Middle frontal gyrus (tissue), 1 donor: ENCODE measurements at regions not wholly inside any gene's neighbourhood (a gene's known extent, or its start where the extent isn't known, plus 50 kb on each side); places are given as distances from the start of the nearest gene placed in this dataset.

Source experiments
- DNase-seq: peaks from one replicate; pipeline ENCODE4 v3.0.0-alpha.2; 2015; ENCODE audit warnings: low spot score; ENCODE audit errors: extremely low spot score

DNA sequence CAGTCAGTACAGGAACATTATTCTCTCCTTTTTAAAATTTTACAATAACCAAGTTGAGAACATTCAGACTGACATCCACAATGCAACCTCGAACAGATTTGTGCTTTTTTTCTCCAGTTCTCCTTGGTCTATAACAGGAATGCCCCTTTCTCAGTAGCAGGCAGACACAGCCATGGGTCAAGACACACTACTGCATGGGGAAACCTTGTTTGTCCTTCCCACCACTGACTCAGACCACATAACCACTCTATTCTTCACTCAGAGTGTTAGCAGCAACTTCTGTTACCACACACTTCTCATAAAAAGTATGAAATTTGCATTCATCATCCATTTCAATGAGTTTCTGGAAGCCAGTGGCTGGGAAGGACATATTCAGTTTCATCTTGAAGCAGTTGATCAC, 421.7 kb downstream of the ADRA2A start:
- DNase-seq: no peak

DNA sequence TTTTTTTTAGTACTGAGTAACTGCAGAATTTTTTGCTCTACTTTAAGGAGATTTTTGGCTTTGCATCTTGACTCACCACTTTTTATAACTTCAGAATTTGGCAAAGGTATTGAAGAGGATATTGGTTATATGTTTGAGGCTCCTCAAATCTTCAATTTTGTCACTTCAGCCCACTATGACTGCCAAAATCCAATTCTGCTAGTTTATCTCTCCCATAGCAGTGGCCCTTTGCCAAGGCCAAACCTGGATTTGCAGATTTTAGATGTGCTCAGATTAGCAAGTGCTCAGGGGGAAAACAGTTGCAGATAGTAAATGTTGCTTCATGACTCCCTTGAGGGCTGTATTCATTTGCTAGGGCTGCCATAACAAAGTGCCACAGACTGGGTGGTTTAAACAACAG, 427.5 kb downstream of the ADRA2A start:
- peak; percentile 62 for DNase-seq

DNA sequence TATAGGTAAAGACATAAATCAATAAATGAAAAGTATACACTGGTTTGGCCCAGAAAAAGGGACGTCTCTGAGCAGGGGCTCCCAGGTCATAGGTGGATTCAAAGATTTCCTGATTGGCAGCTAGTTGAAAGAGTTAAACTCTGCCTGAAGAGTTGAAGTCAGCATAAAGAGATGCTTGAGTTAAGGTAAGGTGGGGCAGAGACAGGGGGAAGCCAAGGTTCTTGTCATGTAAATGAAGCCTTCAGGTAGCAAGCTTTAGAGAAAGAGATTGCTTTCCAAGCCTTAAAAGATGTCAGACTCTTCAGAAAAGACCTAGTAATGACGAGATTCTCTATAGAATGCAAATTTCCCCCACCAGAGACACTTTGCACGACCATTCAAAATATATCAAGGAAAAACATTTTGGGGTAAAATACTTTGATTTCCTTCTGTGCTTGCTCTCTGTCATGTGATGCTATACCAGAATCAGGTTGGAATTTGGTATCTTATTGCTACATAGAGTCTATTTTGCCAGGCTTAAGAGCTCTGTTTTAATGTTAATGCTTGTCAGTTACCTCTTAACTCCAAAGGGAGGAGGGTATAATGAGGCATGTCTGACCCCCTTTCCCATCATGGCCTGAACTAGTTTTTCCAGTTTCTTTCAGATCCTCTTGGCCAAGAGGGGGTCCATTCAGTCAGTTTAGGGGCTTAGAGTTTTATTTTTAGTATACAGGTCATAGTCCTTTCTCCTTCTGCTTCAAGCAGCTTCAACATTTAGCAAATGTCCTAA, 429.6 kb downstream of the ADRA2A start:
- DNase-seq: no peak

DNA sequence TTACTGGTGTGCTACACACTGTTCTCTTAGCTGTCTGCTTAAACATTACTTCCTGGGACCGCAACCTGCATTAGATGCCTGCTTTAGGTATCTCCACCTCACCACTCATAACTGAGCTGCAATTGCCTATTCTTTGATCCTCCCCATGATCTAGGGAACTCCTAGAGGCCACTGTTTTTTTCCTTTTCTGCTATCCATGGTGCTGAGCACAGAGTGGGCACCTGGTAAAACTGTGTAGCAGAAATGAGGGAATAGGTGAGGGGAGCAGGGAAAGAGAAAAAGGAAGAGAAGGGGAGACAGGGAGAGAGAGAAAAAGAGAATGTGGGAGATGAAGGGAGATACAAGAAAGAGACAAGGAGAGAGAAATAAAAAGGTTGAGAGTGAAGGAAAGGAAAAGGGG, 434.9 kb downstream of the ADRA2A start:
- no peak for DNase-seq

DNA sequence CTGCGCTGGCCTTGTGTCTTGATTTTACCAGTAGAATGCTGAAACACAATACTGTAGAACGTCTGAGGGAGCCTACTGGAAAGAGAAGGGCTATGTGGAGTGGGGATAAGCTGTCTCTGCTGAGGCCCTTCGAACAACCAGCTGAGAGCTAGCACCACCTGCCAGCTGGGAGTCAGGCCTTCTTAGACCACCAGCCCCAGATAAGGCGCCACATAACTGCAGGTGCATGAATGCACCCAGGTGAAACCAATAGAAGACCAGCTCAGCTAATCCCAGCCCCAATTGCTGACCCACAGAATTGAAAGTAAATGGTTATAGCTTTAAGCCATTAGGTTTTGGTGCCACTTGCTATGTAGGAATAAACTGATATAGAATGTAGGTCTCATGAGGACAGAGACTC, 438.4 kb downstream of the ADRA2A start:
- DNase-seq: no peak

DNA sequence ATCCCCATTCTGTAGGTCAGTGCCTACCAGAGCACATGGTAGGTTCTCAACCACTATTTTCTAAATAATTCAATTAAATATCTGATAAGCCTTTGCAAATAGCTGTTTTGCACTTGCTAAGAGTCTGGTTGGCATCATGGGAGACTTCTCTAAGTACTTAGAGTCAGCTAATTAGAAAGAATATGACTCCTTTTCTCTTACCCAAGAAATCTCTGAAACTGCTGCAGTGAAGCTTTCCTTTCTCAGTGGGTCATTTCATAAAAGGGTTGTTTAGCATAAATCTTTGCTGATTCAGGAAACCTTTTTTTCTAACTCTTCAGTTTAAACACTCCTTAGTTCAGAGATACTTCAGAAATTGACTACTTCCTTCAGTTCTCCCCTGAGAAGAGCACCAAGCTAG, 438.9 kb downstream of the ADRA2A start:
- no peak for DNase-seq

DNA sequence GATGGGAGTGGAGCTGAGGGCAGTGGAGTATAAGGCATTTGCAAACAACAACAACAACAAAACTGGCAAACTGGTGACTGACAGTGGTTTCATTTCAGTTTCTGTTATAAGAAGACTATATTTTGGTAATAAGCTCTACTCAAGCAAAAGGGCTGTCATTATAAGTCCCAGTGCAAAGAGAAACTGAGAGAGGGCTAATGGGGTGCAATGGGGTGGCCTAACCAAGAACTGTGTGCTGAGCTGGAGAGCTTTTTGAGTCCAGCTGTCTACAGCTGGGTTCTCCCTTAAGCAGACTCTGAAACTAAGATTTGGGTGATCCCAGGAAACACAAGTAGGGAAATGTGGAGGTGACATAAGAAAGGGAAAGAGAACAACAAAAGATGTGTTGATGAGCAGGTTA, 439.3 kb downstream of the ADRA2A start:
- no peak for DNase-seq

DNA sequence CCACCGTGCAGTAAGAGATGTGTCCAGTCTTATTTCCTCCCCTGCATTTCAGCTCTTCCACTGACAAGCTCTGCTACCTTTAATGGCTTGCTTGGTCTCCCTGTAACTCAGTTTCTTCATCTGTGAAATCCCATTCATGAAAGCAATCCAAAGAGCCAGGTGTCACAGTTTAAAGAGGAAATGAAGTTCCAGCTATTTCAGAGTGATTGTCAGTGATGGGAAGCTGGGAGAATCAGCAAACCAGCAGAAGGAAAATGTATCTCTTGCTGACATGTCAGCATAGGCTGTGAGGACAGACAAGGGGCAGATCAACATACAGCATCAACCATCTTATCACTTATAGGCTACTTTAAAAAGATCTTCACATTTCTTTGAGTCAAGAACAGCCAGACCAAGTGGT, 445.3 kb downstream of the ADRA2A start:
- DNase-seq: no peak

DNA sequence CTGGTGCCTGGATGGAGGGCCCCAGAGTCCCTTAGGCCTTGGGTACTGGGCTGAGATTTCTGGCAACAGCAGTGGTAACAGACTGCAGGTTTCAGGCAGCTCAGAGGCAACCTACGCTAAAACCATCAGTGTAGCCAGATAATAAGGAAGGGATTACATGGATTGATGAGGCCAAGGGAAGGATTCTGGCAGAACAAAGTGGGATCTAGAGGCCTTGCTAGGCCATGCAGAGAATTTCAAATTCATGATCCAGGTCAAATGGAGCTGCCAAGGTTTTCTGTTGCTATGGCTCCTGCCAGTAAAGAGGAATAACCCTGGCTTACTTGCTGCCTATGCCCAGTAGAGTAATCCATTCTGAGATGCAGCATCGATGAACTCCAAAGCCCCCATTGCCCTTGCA, 445.7 kb downstream of the ADRA2A start:
- no peak for DNase-seq

DNA sequence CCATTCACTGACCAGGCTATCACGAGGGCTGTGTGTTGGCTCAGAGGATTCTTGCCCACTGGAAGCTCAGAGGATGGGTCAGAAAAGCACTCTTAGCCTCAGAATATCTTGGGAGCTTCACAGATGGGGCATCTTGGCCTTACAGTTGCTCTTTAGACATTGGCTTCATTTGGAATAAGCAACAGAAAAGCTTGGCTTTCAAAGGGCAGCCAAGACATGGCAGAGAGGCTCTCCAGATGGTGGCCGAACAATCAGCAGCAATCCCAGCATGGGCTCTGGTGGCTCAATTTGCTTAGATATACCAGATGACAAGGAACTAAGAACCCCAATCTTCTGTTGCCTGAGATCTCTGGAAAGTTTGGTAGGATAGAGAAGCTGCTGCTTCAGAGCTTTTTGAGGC, 446.2 kb downstream of the ADRA2A start:
- no peak for DNase-seq

DNA sequence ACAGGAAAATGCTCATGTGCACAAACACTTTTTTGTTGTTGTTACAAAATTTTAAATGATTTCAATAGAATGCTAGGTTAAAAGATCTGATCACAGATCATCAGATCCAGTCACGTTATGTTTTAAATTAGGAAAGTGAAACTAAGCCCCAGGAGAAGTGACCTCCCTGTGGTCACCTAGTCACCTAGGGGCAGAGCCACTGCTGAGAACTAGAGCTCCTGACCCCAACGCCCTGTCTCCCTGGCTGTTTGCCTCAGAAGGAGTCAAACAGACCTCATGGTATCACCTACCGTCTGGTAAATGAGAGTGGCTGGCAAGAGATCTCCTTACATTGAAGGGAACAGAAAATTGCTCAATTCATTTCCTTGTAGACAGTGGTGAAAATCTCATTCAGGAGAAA, 447.3 kb downstream of the ADRA2A start:
- no peak for DNase-seq

DNA sequence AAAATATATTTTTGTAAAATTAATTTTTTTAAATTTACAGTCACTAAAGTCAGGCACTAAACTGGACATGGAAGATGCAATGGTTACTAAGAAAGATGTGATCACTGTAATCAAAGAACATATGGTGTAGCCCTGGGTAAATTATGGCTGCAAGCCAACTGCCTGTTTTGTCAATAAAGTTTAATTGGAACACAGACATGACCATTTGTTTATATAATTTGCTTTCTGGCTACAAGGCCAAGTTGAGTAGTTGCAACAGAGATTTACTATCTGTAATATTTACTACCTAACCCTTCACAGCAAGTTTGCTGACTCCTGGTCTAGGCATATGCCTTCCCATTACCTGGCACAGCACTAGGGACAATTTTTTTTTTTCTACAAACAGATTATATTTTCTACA, 448.9 kb downstream of the ADRA2A start:
- DNase-seq: no peak

DNA sequence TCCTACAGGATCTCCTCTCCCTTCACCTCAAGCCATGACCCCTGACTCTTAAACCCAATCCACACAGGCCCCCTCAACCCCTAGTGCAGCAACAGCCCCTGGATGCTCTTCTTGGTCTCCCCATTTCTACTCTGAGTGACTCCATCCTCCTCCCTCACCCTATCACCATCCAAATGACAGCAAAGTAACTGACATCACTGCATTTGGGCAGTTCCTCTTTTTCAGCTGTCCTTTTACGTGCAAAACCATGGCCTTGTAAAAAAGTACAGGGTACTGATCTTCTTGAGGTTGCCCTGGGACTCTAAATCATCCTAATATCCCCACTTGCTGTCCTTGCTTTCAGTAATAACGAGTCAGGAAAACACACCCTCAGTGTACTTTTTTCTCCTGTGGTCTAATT, 454.9 kb downstream of the ADRA2A start:
- no peak for DNase-seq

DNA sequence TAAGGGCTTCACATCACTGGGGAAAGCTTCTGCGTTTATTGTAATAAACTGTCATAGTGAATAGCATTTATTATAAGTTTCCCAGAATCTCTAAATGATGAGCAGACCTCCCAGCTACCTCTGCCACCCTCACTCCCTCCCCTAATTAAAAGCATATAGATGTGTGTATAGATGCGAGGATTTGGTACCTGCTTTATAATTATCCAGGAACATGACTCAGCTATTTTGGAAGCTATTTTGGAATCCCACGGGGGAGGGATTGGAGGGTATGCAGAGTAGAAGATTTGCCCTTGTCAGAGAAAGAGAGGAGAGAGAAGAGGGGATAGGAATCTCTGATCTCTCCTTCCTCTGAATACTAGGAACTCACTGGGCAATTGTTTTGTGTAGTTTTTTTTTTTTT, 455.3 kb downstream of the ADRA2A start:
- no peak for DNase-seq

DNA sequence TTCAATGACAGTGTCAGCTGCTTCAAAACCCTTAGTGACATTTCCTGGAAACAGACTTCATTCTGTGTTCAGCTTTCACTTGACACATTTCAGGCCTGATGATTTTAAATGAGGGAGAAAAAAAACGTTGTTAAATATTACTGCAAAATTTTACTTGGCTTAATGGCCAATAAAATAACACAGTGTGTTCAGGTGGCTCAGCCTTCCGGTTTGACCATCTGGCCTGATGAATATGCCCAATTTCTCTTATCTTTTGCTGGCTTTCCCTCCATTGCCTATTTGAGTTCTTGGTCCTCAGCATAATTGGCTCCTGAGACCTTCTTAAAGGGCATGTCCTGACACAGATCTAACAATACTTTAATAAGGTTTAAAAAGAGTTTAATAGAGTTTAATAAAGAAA, 462.4 kb downstream of the ADRA2A start:
- DNase-seq: no peak

DNA sequence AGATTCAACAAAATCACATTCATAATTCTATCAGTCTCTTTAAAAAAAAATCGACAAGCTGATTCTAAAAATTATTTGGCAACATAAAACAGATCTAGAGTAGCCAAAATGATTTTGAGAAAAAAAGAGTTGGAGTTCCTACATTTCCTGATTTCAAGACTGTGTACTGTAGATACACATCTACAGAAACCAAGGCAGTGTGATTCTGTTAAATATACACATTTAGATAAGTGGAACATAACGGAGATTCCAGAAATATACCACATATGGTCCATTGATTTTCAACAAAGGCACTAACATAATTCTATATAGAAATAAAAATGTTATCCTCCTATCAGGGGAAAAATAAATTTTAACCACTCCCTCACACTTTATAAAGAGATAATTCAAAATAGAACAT, 467.0 kb downstream of the ADRA2A start:
- DNase-seq: no peak

DNA sequence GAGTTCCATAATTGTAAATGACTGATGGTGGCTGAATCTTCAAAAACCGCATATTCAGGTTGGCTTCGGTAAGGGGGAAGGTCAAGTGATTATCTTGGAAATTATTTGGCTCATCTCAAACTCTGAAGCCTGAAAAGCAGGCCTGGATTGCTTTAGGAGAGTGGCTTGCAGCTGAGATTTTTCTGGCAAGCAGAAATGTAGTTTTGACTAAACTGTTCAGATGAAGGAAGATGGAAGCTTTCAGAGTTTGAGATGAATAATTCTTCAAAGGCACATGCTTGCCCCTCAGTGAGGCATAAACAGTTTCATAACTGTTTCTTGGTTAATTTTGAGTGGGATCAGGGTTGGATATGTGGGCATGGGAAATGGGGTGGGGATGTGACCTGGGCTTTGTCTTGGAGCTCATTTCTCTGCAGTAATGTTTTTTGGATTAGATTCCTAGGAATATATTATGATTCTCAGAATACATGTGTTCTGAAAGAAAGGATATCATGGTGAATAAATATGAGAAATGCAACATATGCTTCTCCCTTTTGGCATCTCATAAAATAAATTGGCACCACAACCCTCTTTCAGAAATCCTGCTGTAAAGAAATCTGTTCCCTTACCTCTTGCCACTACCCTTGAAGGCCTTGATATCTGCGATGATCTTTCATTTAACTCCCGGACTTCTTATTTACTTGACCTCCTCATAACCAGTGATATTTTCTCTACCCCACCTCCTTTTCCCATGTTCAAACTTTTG, 469.2 kb downstream of the ADRA2A start:
- DNase-seq: no peak

DNA sequence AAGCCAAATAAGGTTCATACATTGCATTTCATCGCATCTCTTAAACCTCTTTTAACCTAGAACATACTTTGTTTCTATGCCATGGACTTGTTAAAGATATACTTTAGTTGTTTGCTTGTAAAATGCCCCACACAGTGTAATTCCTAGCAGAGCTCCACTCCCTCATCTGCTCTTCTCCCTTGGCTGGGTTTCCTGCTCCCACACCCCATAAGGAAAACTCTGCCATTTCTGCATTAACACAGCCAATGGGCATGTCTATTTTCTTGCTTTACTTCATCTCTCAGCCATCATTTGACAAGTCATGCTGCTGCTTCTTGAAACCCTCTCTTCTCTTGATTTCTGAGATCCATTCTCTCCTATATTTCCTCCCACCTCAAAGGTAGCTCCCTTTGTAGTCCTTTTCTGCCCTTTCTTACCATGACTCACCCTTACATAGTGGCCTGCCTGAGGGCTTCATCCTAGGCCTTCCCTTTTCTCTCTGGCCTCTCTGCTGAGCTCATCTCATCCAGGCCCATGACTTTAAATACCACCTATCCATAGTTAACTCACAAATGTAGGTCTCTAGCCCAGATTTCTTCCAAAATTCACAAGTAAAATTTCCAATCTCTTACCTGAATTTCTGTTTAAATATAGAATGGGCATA, 471.4 kb downstream of the ADRA2A start:
- DNase-seq: no peak

DNA sequence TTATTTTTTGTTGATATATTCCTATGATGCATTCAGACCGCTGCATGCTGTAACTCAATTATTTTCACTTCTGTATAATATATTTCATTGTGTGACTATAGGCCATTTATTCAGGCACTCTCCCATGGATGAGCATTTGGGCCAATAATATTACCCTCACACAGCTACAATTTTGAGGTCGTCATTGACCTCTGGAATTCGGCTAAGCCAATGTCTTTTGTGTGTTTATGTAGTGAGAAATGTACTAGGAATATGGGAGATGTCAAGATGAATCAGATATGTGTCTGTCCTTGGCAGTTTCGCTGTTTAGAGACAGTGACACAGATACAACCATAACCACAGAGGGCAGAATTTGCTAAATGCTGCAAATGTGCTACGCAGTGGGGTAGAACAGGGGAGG, 474.2 kb downstream of the ADRA2A start:
- no peak for DNase-seq

DNA sequence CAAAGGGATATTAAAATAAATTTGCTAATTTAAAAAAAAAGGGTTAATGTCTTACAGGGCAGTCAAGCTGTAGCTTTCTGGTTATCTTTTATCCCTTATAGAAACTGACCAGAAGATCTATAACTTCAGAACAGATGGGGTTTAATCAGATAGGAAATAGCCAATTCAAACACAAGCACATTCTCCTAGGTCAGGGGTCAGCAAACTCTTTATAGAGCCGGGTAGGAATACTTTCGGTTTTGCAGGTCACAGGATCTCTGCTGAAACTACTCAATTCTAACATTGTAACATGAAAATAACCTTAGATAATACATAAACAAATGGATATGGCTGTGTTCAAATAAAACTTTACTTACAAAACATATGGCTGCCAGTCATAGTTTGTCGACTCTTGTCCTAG, 479.8 kb downstream of the ADRA2A start:
- DNase-seq: no peak

DNA sequence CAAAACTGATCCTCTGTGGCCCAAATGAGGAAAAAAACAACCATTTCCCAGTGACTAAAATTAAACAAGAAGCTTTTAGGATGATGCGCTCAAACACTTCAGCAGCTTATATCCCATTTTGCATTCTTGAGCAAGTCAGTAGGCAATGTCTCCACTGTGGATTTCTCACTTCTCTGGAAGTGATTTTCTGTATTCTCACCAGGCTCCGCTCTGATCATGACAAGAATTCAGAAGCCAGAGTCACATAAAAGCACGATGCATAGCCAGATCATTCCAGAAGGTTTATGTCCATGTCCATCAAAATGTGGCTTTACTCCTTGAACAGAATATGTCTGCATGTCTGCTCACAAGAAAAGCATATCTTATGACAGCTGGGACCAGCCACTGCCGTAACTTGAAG, 481.4 kb downstream of the ADRA2A start:
- DNase-seq: no peak

DNA sequence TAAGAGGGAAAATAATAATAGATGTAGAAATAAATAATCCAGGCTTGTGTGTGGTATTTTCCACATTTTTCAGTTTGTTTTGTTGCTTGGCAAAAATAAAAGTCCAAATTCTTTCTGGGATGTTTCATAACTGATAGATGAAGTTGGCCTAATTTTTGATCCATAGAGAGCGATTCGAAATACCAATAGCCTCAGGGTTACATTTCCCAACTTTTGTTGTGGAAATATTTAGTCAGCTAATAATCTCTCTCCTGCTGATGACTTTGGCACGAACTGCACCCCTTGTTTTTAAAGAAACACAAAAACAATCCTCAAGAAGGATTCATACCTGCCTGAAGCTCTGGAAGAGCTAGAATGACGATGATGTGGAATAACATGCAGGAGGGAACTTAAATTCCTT, 483.2 kb downstream of the ADRA2A start:
- no peak for DNase-seq

DNA sequence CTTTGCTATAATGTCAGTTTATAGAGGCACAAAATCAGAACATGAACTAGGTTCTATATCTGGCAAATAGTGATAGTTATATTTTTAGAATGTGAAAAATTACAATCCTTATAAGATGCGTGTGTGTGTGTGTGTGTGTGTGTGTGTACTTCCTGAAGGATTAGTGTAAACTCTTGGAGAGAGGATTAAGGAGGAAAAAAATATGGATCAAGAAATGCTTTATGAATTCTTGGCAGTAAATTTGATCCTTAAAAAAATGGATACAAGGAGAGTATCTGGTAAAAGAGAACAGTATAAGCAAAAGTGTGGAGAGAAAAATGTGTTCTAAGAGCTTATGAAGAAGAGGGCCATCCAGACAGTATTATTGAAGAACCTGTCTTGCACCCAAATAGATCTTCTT, 484.3 kb downstream of the ADRA2A start:
- DNase-seq: no peak
